Activated T-cell treated with anti-CD3 and anti-CD28 coated beads, Interleukin-2, amount 50 U/mL, for 1 hour (primary cell): ENCODE measurements at regions not wholly inside any gene's neighbourhood (a gene's known extent, or its start where the extent isn't known, plus 50 kb on each side); places are given as distances from the start of the nearest gene placed in this dataset.

Experiments used
- DNase-seq: peaks from one replicate; pipeline ENCODE4 v3.0.0-alpha.2; 2020

DNA sequence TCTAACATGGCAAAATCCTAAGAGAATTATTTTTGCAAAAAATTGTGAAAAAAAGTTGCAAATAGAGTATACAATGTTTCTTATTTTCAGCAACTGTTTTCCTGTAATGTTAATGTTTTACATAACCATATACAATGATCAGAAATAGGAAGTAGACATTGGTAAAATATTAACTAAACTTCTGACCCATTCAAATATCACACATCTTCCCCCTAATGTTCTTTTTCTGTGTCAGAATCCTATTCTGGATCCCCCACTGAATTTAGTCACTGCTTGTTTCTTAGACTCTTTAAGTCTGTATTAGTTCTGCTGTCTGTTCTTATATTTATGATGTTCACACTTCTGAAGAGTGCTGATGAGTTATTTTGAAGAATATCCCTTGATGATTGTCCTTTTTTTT lies 62.0 kb downstream of the HFE start:
- DNase-seq = no peak

DNA sequence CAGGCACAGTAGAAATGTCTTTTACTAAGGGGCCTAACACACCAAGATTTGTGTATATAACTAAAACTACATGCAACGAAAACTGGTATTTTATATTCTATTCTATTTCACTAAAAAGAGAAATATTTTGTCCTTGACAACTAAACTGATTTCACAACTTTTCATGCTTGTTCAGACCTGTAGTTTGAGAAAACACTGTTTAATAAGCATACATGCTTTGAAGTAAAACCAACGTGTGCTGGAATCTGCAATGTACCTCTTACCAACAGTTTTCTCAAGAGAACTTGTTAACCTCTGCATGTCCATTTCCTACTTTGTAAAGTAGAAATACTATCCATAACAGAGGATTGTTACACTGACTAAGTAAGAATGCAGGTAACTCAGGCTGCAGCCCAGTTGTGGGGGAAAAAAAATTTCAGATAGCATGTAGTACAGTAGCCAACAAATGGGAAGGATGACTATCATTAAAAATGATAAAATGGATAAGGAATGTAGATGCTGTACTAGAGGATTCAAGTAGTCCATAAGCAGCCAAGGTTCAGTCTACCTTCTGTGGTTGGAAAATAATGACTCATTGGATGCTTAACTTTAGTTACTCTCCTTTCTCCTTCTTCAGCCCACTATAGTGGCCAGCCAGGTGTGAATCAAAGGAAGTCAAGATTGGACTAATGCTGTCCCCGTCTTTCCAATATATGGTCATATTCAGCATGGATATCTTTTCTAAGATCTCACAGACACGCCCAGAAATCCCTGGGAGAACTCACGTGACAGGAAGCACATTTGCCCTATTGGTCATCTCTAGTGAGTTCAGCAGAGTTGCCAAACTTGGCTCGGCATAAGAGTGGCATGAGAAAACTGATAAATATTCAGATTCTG lies 65.2 kb downstream of the HFE start:
- DNase-seq = no peak

DNA sequence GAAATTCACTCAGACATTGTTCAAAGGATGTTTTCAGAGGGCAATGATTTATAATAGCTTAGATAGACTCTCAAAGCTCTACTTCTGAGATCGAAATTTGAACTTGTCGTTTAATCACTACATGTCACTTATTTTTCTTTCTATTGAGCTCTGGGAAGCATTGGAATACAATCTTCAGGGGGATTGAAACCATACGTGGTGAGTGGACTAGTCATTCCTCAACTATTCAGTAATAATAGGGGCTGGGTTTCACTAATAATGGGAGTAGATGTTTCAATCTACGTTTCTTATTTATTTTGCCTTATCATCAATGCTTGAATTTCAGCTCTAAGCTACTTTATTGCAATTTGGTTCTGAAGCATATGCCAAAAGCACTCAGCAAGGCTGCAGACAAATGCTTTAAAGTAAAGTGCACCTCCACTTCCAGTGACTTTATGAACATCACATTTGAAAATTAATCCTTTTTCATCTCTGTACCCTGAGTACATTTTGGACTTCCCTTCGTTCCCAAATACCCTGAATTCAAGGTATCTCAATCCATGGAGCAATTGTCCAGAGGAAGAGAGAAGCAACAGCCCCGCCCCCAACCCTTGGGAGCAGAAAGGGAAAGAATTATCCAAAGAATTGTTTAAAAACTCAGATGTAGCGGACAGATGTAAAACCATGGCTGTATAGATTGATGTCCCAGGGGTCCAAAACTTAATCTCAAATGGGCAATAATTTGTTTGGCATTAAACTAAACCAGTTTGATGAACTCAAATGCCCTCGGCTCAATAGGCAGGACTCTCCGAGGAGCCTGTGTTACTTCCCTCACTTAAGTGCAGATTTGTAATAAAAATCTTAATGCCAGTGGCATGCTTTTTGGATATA lies 68.1 kb downstream of the HFE start:
- DNase-seq = no peak

- DNase-seq = peak; percentile 87
These were observed 69.0 kb downstream of the HFE start for GRCh38 chr6:26156105-26156849.

- DNase-seq = peak; percentile 68
These were observed 69.6 kb downstream of the HFE start for GRCh38 chr6:26156850-26157250.

GRCh38 chr6:26157251-26158075 lies 70.2 kb downstream of the HFE start:
- DNase-seq = no peak

- DNase-seq = peak; percentile 77
These were observed 70.9 kb downstream of the HFE start for GRCh38 chr6:26158076-26158580.

GRCh38 chr6:26158581-26159356 lies 71.5 kb downstream of the HFE start:
- DNase-seq = peak; percentile 59

GRCh38 chr6:26159357-26160273 lies 72.4 kb downstream of the HFE start:
- no peak for DNase-seq

DNA sequence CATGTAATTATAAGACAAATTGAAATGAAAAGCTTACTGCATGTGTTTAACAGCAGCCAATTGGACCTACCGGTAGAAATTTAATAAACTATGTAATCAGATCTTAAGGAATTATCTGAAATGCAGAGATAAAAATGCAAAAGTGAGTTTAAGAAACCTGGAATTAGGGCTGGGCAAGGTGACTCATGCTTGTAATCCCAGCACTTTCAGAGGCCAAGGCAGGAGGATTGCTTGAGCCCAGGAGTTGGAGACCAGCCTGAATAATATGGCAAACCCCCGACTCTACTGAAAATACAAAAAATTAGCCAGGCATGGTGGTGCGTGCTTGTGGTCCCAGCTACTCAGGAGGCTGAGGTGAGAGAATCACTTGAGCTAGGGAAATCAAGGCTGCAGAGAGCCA lies 74.1 kb downstream of the HFE start:
- no peak for DNase-seq

GRCh38 chr6:26162399-26162798 lies 75.2 kb downstream of the HFE start:
- DNase-seq = no peak

- DNase-seq = no peak
These were observed 76.3 kb downstream of the HFE start for GRCh38 chr6:26163427-26164119.

DNA sequence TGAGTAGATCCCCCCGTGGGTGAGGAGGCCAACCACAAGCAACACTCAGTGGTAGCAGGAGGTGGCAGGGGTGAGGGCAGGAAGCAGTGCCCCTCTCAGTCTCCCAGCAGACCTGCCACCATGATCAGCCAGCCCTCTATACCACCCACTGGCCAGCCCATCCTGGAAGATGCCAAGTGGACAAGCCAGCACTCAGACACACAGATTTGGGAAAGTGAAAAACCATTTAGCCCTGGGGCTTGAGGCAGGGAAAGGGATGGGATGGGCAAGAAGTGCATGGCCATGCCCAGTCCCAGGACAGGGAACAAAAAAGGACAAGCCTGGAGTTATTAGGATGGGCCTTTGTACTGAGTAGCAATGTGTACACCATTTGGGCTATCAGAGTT lies 76.9 kb downstream of the HFE start:
- no peak for DNase-seq

DNA sequence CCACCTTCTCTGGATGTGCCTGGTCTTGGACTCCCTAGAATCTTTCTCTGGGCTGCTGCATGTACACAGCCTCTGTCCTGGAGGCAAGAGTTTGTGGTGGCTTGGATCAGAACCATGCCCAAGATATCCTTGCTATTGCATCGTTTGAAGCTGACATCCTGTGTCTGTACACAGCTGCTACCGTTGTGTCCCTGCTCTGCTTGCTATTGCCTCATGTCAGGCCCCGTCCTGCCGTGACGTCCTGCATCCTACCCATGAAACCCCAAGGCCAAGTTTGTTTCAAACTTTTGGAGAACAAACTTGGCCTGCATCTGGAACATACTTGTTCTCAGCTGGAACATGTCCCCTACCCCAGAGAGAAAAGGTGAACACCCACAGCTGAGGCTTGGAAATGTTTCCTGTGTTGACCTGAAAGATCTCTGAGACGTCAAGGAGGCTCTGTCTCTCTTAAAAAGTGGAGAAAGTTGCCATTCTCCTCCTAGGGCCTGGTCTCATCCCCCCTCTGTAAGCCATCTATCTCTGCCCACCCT lies 78.1 kb downstream of the HFE start:
- DNase-seq = no peak

DNA sequence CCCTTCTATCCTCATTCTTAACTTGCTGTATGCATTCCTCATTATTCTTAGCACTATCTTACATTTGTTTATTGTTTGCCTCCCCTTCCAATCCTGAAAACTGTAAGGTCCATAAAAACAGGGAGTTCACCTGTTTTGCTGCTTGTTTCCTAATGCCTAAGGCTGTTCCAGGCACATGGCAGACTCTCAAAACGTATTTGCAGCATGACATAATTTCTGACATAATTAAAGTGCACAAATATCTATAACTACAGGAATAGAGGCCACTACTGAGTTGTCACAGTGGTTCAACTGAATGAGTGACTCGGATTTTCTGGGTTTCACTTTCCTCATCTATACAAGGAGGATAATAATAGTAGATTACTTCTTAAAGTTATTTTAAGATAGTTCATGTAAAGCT lies 83.0 kb downstream of the HFE start:
- DNase-seq = no peak

- DNase-seq = no peak
These were observed 84.0 kb downstream of the HFE start for GRCh38 chr6:26170951-26171841.

- DNase-seq = no peak
These were observed 85.4 kb downstream of the HFE start for GRCh38 chr6:26172608-26172968.

DNA sequence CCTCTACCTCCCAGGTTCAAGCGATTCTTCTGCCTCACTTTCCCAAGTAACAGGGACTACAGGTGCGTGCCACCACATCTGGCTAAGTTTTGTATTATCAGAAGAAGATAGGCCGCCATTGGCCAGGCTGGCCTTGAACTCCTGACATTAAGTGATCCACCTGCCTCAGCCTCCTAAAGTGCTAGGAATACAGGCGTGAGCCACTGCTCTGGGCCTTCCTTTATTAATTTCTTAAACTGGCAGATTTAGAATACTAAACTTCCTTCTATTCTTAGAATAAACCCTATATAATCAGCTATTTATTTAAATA lies 86.6 kb downstream of the HFE start:
- DNase-seq = no peak

DNA sequence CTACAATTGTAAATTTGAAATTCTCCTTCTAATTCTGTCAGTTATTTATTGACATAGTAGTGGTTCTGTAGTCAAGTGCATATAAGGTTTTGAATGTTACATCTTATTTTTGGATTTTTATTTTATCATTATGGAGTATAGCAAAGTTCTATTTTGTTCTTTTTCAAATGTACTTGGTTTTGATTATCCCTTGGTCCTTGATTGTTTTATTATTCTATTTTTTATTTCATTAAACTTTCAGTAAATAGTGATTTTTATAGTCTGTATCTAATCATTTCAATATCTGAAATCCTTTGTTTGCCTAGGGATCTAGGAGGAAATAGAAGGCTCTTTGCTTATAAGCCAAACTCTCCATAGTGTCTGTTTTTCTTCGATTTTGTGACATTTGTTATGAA lies 87.8 kb downstream of the HFE start:
- no peak for DNase-seq
